Calu3 (cell line): ENCODE measurements at regions not wholly inside any gene's neighbourhood (a gene's known extent, or its start where the extent isn't known, plus 50 kb on each side); places are given as distances from the start of the nearest gene placed in this dataset.

Experiments used
- BruUV-seq: library from RNA; stranded (reverse); fragments of 400-500 nt; replicated peaks from 2 replicates; lab custom pipeline; 2021; lab: Mats Ljungman, UMichigan
- CTCF ChIA-PET: fragments of 300-600 bp; sonication (Branson Sonifier 250); formaldehyde crosslinking; loops from one replicate; lab custom pipeline; 2022; ENCODE audit warnings: antibody characterized with exemption; lab: Charles Lee
- DNase-seq: peaks from one replicate; pipeline ENCODE4 v3.0.0; 2022
- H3K27ac Mint-ChIP-seq: one replicate; pipeline ENCODE4 v1.8.0; 2022; ENCODE audit warnings: mixed read lengths; ENCODE audit not compliant: unreplicated experiment
- H3K27me3 Mint-ChIP-seq: one replicate; pipeline ENCODE4 v1.8.0; 2022; ENCODE audit warnings: mixed read lengths; ENCODE audit not compliant: unreplicated experiment
- H3K36me3 Mint-ChIP-seq: one replicate; pipeline ENCODE4 v1.8.0; 2022; ENCODE audit warnings: mild to moderate bottlenecking, moderate library complexity, mixed read lengths; ENCODE audit not compliant: insufficient read depth, unreplicated experiment
- H3K4me1 Mint-ChIP-seq: one replicate; pipeline ENCODE4 v1.8.0; 2022; ENCODE audit warnings: mild to moderate bottlenecking, low read depth, mixed read lengths; ENCODE audit not compliant: unreplicated experiment
- H3K4me3 Mint-ChIP-seq: one replicate; pipeline ENCODE4 v1.8.0; 2022; ENCODE audit warnings: mild to moderate bottlenecking, low read depth, moderate library complexity, mixed read lengths; ENCODE audit not compliant: unreplicated experiment
- H3K9me3 Mint-ChIP-seq: one replicate; pipeline ENCODE4 v1.8.0; 2022; ENCODE audit warnings: low read depth, mixed read lengths; ENCODE audit not compliant: unreplicated experiment
- CTCF ChIP-seq: fragments of 200-600 bp; IDR thresholded peaks from one replicate; pipeline ENCODE4 v1.8.0; 2022; ENCODE audit warnings: antibody characterized with exemption; ENCODE audit not compliant: unreplicated experiment
- intact Hi-C: fragments of 100-400 bp; cut with micrococcal nuclease; formaldehyde crosslinking; loops from one replicate; pipeline ENCODE4 v1.10.0; 2022; ENCODE audit not compliant: unreplicated experiment

GRCh38 chr2:64869126-64869525, 120.1 kb upstream of the SLC1A4 start:
- no peak overlapping the region for H3K4me3 Mint-ChIP-seq
- CTCF ChIA-PET, result no interaction called here
- DNase-seq, result no peak
- intact Hi-C loops, result no loop called here
- no peaks in the 10 kb centered on the region for H3K36me3 Mint-ChIP-seq
- H3K9me3 Mint-ChIP-seq, result no peaks in the 10 kb centered on the region
- TF ChIP-seq CTCF, result no peak
- no TSS peak for BruUV-seq
- H3K27ac Mint-ChIP-seq, result no peak overlapping the region
- peaks cover 10% of the 10 kb centered on the region for H3K4me1 Mint-ChIP-seq
- no peaks in the 10 kb centered on the region for H3K27me3 Mint-ChIP-seq

GRCh38 chr2:64873472-64873924, 115.7 kb upstream of the SLC1A4 start:
- Mint-ChIP-seq H3K4me3 (no peak overlapping the region), H3K27ac (no peak overlapping the region), H3K9me3 (no peaks in the 10 kb centered on the region), H3K36me3 (no peaks in the 10 kb centered on the region), H3K4me1 (peaks cover 11% of the 10 kb centered on the region), H3K27me3 (no peaks in the 10 kb centered on the region)
- peak; percentile 93 for DNase-seq
- CTCF ChIA-PET, result interaction anchor here (0.5 to 1.5 kb wide), 8 partner anchors 15 to 568 kb away, joined by 3 to 6 read pairs (median 4); partner anchors contain the start of gene SERTAD2
- no TSS peak for BruUV-seq
- peak; percentile 94 for TF ChIP-seq CTCF
- intact Hi-C loops, result loop anchor here (2.0 to 5.0 kb wide), 3 partner anchors 279 to 351 kb away; partner anchors contain the start of gene AFTPH

- TF ChIP-seq CTCF, result no peak
- CTCF ChIA-PET, result interaction anchor here (1.5 kb wide), 1 partner anchor 290 kb away, joined by 3 read pairs; no protein-coding TSS in a partner anchor
- H3K4me3 Mint-ChIP-seq, result no peak overlapping the region
- H3K27ac Mint-ChIP-seq, result no peak overlapping the region
- BruUV-seq, result no TSS peak
- no peak for DNase-seq
- intact Hi-C loops, result loop anchor here (5.0 kb wide), 1 partner anchor 352 kb away; the partner anchor contains the start of gene AFTPH
- H3K4me1 Mint-ChIP-seq, result peaks cover 22% of the 10 kb centered on the region
- no peaks in the 10 kb centered on the region for H3K9me3 Mint-ChIP-seq
- H3K36me3 Mint-ChIP-seq, result no peaks in the 10 kb centered on the region
- no peaks in the 10 kb centered on the region for H3K27me3 Mint-ChIP-seq
Measured at GRCh38 chr2:64874593-64874992, 114.6 kb upstream of the SLC1A4 start.

GRCh38 chr2:64875368-64875767, 113.8 kb upstream of the SLC1A4 start:
- H3K27me3 Mint-ChIP-seq, result no peaks in the 10 kb centered on the region
- H3K4me3 Mint-ChIP-seq, result no peak overlapping the region
- DNase-seq, result no peak
- TF ChIP-seq CTCF, result no peak
- CTCF ChIA-PET, result interaction anchor here (1.2 kb wide), 1 partner anchor 269 kb away, joined by 3 read pairs; no protein-coding TSS in a partner anchor
- no peaks in the 10 kb centered on the region for H3K9me3 Mint-ChIP-seq
- peaks cover 24% of the 10 kb centered on the region for H3K4me1 Mint-ChIP-seq
- intact Hi-C loops, result no loop called here
- H3K36me3 Mint-ChIP-seq, result no peaks in the 10 kb centered on the region
- no peak overlapping the region for H3K27ac Mint-ChIP-seq
- BruUV-seq, result no TSS peak
